Uterus (tissue), 2 donors: ENCODE measurements at regions not wholly inside any gene's neighbourhood (a gene's known extent, or its start where the extent isn't known, plus 50 kb on each side); places are given as distances from the start of the nearest gene placed in this dataset.

ENCODE experiments used
- CTCF ChIP-seq, 4 experiments: fragments of 200-600 bp in 2 of 4; fragments of 450-650 bp in 2 of 4; sonication (generic) in 2 of 4; IDR thresholded peaks; one replicate each; pipeline ENCODE4 v1.5.1; 2016 to 2019; ENCODE audit warnings: antibody characterized with exemption in 4 of 4, mild to moderate bottlenecking in 2 of 4, moderate library complexity in 1 of 4
- POLR2A ChIP-seq, 2 donors: fragments of 450-650 bp; IDR thresholded peaks; one replicate each; pipeline ENCODE4 v1.6.1; 2016; ENCODE audit warnings: antibody characterized with exemption in 2 of 2, mild to moderate bottlenecking in 1 of 2, moderate library complexity in 1 of 2

DNA sequence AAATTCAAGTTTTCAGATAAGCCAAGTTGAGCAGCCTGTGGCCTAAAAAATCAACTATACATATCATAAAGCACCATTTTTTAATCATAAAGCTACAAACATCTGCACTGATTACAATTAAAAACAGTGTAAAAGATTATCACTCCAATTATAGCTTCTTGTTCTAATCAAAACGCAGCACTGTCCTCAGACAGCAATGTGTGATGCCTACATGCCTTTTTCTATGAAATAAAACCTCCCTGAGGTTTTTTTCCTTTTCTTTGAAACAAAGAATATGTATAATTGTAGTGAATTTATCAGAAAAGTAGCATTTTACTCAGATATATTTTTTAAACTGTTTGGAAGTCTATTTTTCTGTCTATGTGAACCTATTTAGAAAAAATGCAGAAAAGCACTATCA lies 366.1 kb upstream of the CCNH start:
- TF ChIP-seq CTCF (IDR thresholded peaks at IDR 0.05) (no peak), POLR2A (IDR thresholded peaks at IDR 0.05) (no peak)
